ENCODE measurements at regions not wholly inside any gene's neighbourhood (a gene's known extent, or its start where the extent isn't known, plus 50 kb on each side); places are given as distances from the start of the nearest gene placed in this dataset.

GRCh38 chr5:5711112-5711511 lies 288.6 kb downstream of the ICE1 start:
- no peak for DNase-seq

- no peak for DNase-seq
Observed at GRCh38 chr5:5710471-5710870, 288.0 kb downstream of the ICE1 start.

- DNase-seq: no peak
Observed at GRCh38 chr5:5708367-5708919, 286.0 kb downstream of the ICE1 start.

GRCh38 chr5:5705010-5705409 lies 282.5 kb downstream of the ICE1 start:
- no peak for DNase-seq

GRCh38 chr5:5704352-5704751 lies 281.9 kb downstream of the ICE1 start:
- DNase-seq: no peak

GRCh38 chr5:5702934-5703333 lies 280.5 kb downstream of the ICE1 start:
- DNase-seq: no peak

GRCh38 chr5:5700549-5700948 lies 278.1 kb downstream of the ICE1 start:
- DNase-seq: no peak

GRCh38 chr5:5699062-5699461 lies 276.6 kb downstream of the ICE1 start:
- no peak for DNase-seq

- DNase-seq: no peak
Observed at GRCh38 chr5:5695266-5695665, 272.8 kb downstream of the ICE1 start.

- DNase-seq: no peak
Observed at GRCh38 chr5:5688925-5689310, 266.4 kb downstream of the ICE1 start.

GRCh38 chr5:5688194-5688924 lies 265.9 kb downstream of the ICE1 start:
- no peak for DNase-seq

- no peak for DNase-seq
Observed at GRCh38 chr5:5687113-5687512, 264.6 kb downstream of the ICE1 start.

- no peak for DNase-seq
Observed at GRCh38 chr5:5686356-5686755, 263.9 kb downstream of the ICE1 start.

- no peak for DNase-seq
Observed at GRCh38 chr5:5685737-5686136, 263.3 kb downstream of the ICE1 start.

- no peak for DNase-seq
Observed at GRCh38 chr5:5683174-5683573, 260.7 kb downstream of the ICE1 start.

GRCh38 chr5:5678909-5679308 lies 256.4 kb downstream of the ICE1 start:
- DNase-seq: no peak

GRCh38 chr5:5677738-5678137 lies 255.3 kb downstream of the ICE1 start:
- no peak for DNase-seq

- no peak for DNase-seq
Observed at GRCh38 chr5:5676218-5676617, 253.7 kb downstream of the ICE1 start.

- DNase-seq: no peak
Observed at GRCh38 chr5:5675511-5675910, 253.0 kb downstream of the ICE1 start.

- DNase-seq: no peak
Observed at GRCh38 chr5:5671823-5672222, 249.3 kb downstream of the ICE1 start.

- DNase-seq: no peak
Observed at GRCh38 chr5:5667136-5667554, 244.7 kb downstream of the ICE1 start.

GRCh38 chr5:5666369-5666768 lies 243.9 kb downstream of the ICE1 start:
- DNase-seq: no peak

GRCh38 chr5:5666076-5666365 lies 243.5 kb downstream of the ICE1 start:
- no peak for DNase-seq

GRCh38 chr5:5665225-5666075 lies 243.0 kb downstream of the ICE1 start:
- DNase-seq: no peak

Data from activated CD4-positive, alpha-beta T cell treated with anti-CD3 and anti-CD28 coated beads for 48 hours (primary cell).